GM18505 (cell line): ENCODE measurements at regions not wholly inside any gene's neighbourhood (a gene's known extent, or its start where the extent isn't known, plus 50 kb on each side); places are given as distances from the start of the nearest gene placed in this dataset.

Experiments
- ATAC-seq: cut with Tn5 transposase; IDR thresholded peaks from one replicate; pipeline ENCODE4 v1.9.1; 2021; ENCODE audit not compliant: unreplicated experiment
- POLR2A ChIP-seq: IDR thresholded peaks from 4 replicates; pipeline ENCODE4 v1.6.1; 2011; ENCODE audit warnings: borderline replicate concordance; ENCODE audit not compliant: insufficient read depth, insufficient read length; ENCODE audit errors: extremely low read depth

GRCh38 chr5:4662756-4663155, 477.4 kb upstream of the ADAMTS16 start:
- TF ChIP-seq POLR2A = no peak
- ATAC-seq = no peak

- ATAC-seq = no peak
- no peak for TF ChIP-seq POLR2A
Observed at GRCh38 chr5:4665911-4666310, 474.2 kb upstream of the ADAMTS16 start.

- ATAC-seq = no peak
- no peak for TF ChIP-seq POLR2A
Observed at GRCh38 chr5:4674166-4674565, 466.0 kb upstream of the ADAMTS16 start.

- no peak for ATAC-seq
- TF ChIP-seq POLR2A = no peak
Observed at GRCh38 chr5:4676934-4677333, 463.2 kb upstream of the ADAMTS16 start.

- no peak for TF ChIP-seq POLR2A
- ATAC-seq = no peak
Observed at GRCh38 chr5:4684946-4685345, 455.2 kb upstream of the ADAMTS16 start.

GRCh38 chr5:4698596-4698995, 441.5 kb upstream of the ADAMTS16 start:
- ATAC-seq = no peak
- TF ChIP-seq POLR2A = no peak

GRCh38 chr5:4699592-4699991, 440.5 kb upstream of the ADAMTS16 start:
- no peak for ATAC-seq
- TF ChIP-seq POLR2A = no peak

GRCh38 chr5:4700069-4700468, 440.1 kb upstream of the ADAMTS16 start:
- no peak for TF ChIP-seq POLR2A
- ATAC-seq = no peak

- no peak for ATAC-seq
- TF ChIP-seq POLR2A = no peak
Observed at GRCh38 chr5:4700871-4701270, 439.3 kb upstream of the ADAMTS16 start.

GRCh38 chr5:4703931-4704458, 436.1 kb upstream of the ADAMTS16 start:
- no peak for ATAC-seq
- TF ChIP-seq POLR2A = no peak

GRCh38 chr5:4704951-4705350, 435.2 kb upstream of the ADAMTS16 start:
- no peak for ATAC-seq
- no peak for TF ChIP-seq POLR2A

GRCh38 chr5:4716781-4717180, 423.3 kb upstream of the ADAMTS16 start:
- TF ChIP-seq POLR2A = no peak
- no peak for ATAC-seq

GRCh38 chr5:4717446-4717845, 422.7 kb upstream of the ADAMTS16 start:
- ATAC-seq = no peak
- no peak for TF ChIP-seq POLR2A

- no peak for TF ChIP-seq POLR2A
- ATAC-seq = no peak
Observed at GRCh38 chr5:4720831-4721230, 419.3 kb upstream of the ADAMTS16 start.

- no peak for TF ChIP-seq POLR2A
- no peak for ATAC-seq
Observed at GRCh38 chr5:4722886-4723285, 417.2 kb upstream of the ADAMTS16 start.
